HG03095 (cell line): ENCODE measurements at regions not wholly inside any gene's neighbourhood (a gene's known extent, or its start where the extent isn't known, plus 50 kb on each side); places are given as distances from the start of the nearest gene placed in this dataset.

Experiments used
- ATAC-seq: cut with Tn5 transposase; IDR thresholded peaks from one replicate; pipeline ENCODE4 v1.9.1; 2021; ENCODE audit warnings: moderate library complexity; ENCODE audit not compliant: unreplicated experiment

GRCh38 chr4:96755569-96756484 lies 915.9 kb downstream of the PDHA2 start:
- no peak for ATAC-seq

GRCh38 chr4:96756584-96756983 lies 916.7 kb downstream of the PDHA2 start:
- no peak for ATAC-seq

GRCh38 chr4:96763546-96763945 lies 923.7 kb downstream of the PDHA2 start:
- no peak for ATAC-seq

GRCh38 chr4:96766359-96766758 lies 926.5 kb downstream of the PDHA2 start:
- no peak for ATAC-seq

GRCh38 chr4:96767815-96768480 lies 928.1 kb downstream of the PDHA2 start:
- no peak for ATAC-seq

- ATAC-seq = no peak
Measured at GRCh38 chr4:96775501-96775900, 935.6 kb downstream of the PDHA2 start.

GRCh38 chr4:96776920-96777527 lies 937.1 kb downstream of the PDHA2 start:
- ATAC-seq = no peak

- no peak for ATAC-seq
Measured at GRCh38 chr4:96784336-96784735, 944.4 kb downstream of the PDHA2 start.

- ATAC-seq = no peak
Measured at GRCh38 chr4:96786306-96786705, 946.4 kb downstream of the PDHA2 start.

- ATAC-seq = no peak
Measured at GRCh38 chr4:96787766-96788165, 947.9 kb downstream of the PDHA2 start.

- ATAC-seq = no peak
Measured at GRCh38 chr4:96809563-96809962, 969.7 kb downstream of the PDHA2 start.

- ATAC-seq = no peak
Measured at GRCh38 chr4:96827086-96827485, 987.2 kb downstream of the PDHA2 start.

- no peak for ATAC-seq
Measured at GRCh38 chr4:96833831-96834230, 993.9 kb downstream of the PDHA2 start.

GRCh38 chr4:96835991-96836390 lies 996.1 kb downstream of the PDHA2 start:
- no peak for ATAC-seq

- ATAC-seq = no peak
Measured at GRCh38 chr4:96839441-96839840, 999.5 kb downstream of the PDHA2 start.

- ATAC-seq = no peak
Measured at GRCh38 chr4:96841801-96842200, 1001.9 kb downstream of the PDHA2 start.

- ATAC-seq = no peak
Measured at GRCh38 chr4:96844858-96845490, 1005.1 kb downstream of the PDHA2 start.

GRCh38 chr4:96845819-96846218 lies 1005.9 kb downstream of the PDHA2 start:
- ATAC-seq = no peak

- ATAC-seq = no peak
Measured at GRCh38 chr4:96874657-96875056, 1034.8 kb downstream of the PDHA2 start.

GRCh38 chr4:96879527-96879926 lies 1039.6 kb downstream of the PDHA2 start:
- no peak for ATAC-seq

- no peak for ATAC-seq
Measured at GRCh38 chr4:96887857-96888256, 1048.0 kb downstream of the PDHA2 start.
